Suprapubic skin (tissue), 4 donors: ENCODE measurements at regions not wholly inside any gene's neighbourhood (a gene's known extent, or its start where the extent isn't known, plus 50 kb on each side); places are given as distances from the start of the nearest gene placed in this dataset.

ENCODE experiments used
- POLR2A ChIP-seq, 2 donors: fragments of 450-650 bp; IDR thresholded peaks; one replicate each; pipeline ENCODE4 v1.6.1; 2017; ENCODE audit warnings: antibody characterized with exemption in 2 of 2, mild to moderate bottlenecking in 2 of 2, moderate library complexity in 2 of 2
- POLR2AphosphoS5 ChIP-seq, 3 donors: sonication (generic); formaldehyde crosslinking; IDR thresholded peaks; one replicate each; pipeline ENCODE4 v1.6.1; 2017; ENCODE audit warnings: antibody characterized with exemption in 3 of 3
- TF ChIP-seq, protein P1 (sequence below), 2 donors: fragments of 200-600 bp in 1 of 2; fragments of 450-650 bp in 1 of 2; sonication (generic) in 1 of 2; IDR thresholded peaks; one replicate each; pipeline ENCODE4 v1.5.1; 2016 to 2019; ENCODE audit warnings: antibody characterized with exemption in 2 of 2, mild to moderate bottlenecking in 1 of 2, moderate library complexity in 1 of 2

- TF ChIP-seq, protein P1, sequence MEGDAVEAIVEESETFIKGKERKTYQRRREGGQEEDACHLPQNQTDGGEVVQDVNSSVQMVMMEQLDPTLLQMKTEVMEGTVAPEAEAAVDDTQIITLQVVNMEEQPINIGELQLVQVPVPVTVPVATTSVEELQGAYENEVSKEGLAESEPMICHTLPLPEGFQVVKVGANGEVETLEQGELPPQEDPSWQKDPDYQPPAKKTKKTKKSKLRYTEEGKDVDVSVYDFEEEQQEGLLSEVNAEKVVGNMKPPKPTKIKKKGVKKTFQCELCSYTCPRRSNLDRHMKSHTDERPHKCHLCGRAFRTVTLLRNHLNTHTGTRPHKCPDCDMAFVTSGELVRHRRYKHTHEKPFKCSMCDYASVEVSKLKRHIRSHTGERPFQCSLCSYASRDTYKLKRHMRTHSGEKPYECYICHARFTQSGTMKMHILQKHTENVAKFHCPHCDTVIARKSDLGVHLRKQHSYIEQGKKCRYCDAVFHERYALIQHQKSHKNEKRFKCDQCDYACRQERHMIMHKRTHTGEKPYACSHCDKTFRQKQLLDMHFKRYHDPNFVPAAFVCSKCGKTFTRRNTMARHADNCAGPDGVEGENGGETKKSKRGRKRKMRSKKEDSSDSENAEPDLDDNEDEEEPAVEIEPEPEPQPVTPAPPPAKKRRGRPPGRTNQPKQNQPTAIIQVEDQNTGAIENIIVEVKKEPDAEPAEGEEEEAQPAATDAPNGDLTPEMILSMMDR (IDR thresholded peaks at IDR 0.05) = no peak
- TF ChIP-seq POLR2AphosphoS5 (IDR thresholded peaks at IDR 0.05) = no peak
- TF ChIP-seq POLR2A (IDR thresholded peaks at IDR 0.05) = no peak
Observed at GRCh38 chr5:4244306-4244705, 648.7 kb downstream of the IRX1 start.
